ENCODE measurements at regions not wholly inside any gene's neighbourhood (a gene's known extent, or its start where the extent isn't known, plus 50 kb on each side); places are given as distances from the start of the nearest gene placed in this dataset.

DNA sequence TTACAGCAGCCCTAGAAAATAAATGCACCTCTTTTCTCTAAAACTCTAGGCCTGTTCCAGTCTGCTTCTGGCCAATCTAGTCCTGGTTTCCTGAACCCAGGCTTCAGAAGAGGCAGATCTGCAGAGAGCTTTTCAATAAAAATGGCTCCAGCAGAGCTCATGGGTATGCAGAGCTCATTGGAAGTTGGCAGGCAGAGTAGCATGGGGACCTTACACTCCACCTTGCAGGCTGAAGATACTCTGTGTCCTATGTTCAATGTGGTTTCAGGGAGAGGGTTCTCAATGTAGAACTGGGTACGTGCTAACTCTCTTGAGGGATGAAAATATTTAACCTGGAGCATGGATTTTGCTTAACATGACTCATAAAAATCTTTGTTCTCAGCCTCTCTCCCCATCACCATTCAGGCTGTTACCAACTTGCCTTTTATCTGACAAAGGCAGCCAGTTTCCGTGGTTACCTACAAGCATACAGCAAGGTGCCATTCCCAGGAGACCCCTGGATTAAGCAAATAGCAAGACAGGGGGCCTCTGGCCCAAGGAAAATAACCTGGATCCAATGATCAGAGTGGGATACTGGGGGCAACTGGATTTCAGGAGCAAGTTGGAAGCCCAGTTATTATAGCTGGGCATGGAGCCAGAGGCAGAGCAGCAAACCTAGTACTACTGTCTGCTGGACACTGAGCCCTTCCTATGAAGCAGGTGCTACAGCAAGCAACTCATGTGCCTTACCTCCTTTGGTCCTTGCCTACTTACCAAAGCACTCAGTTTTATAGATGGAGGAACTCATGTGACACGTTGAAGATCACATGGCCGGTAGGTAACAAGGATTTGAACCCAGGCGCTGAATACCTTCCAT, 98.2 kb upstream of the DHX40 start (continued):
- TF ChIP-seq ZNF251 (CRISPR knock-in tag; IDR thresholded peaks at IDR 0.05) (no peak), PCBP2 (optimal IDR thresholded peaks at IDR 0.05; ENCODE audit: low read depth, low read length, poor library complexity, severe bottlenecking) (no peak), SRY (CRISPR knock-in tag; IDR thresholded peaks at IDR 0.05) (no peak), ZNF558 (CRISPR knock-in tag; IDR thresholded peaks at IDR 0.05; ENCODE audit: borderline replicate concordance) (no peak), ZFP90 (CRISPR knock-in tag; IDR thresholded peaks at IDR 0.05; ENCODE audit: borderline replicate concordance) (no peak), NR2F6 (IDR thresholded peaks at IDR 0.05) (0 out of 2 replicates have a peak, but pooled peaks have one; percentile 4), NR2F6 (CRISPR knock-in tag; IDR thresholded peaks at IDR 0.05) (no peak), U2AF2 (IDR thresholded peaks at IDR 0.05; ENCODE audit: low read depth, low read length) (no peak), RAD21 (CRISPR knock-in tag; IDR thresholded peaks at IDR 0.05) (no peak), MEIS1 (CRISPR knock-in tag; IDR thresholded peaks at IDR 0.05; ENCODE audit: borderline replicate concordance) (no peak), ERF (CRISPR knock-in tag; IDR thresholded peaks at IDR 0.05) (peak; percentile 63), ZNF792 (CRISPR knock-in tag; IDR thresholded peaks at IDR 0.05) (0 out of 2 replicates have a peak, but pooled peaks have one; percentile 19), HMG20A (CRISPR knock-in tag; IDR thresholded peaks at IDR 0.05; ENCODE audit: borderline replicate concordance) (no peak), RBAK (CRISPR knock-in tag; IDR thresholded peaks at IDR 0.05) (0 out of 2 replicates have a peak, but pooled peaks have one; percentile 32), PTBP1 (IDR thresholded peaks at IDR 0.05; ENCODE audit: low read depth, low read length, poor library complexity, severe bottlenecking) (no peak), HNRNPH1 (optimal IDR thresholded peaks at IDR 0.05; ENCODE audit: low read depth, low read length) (no peak)
- TF ChIP-seq, protein P1, sequence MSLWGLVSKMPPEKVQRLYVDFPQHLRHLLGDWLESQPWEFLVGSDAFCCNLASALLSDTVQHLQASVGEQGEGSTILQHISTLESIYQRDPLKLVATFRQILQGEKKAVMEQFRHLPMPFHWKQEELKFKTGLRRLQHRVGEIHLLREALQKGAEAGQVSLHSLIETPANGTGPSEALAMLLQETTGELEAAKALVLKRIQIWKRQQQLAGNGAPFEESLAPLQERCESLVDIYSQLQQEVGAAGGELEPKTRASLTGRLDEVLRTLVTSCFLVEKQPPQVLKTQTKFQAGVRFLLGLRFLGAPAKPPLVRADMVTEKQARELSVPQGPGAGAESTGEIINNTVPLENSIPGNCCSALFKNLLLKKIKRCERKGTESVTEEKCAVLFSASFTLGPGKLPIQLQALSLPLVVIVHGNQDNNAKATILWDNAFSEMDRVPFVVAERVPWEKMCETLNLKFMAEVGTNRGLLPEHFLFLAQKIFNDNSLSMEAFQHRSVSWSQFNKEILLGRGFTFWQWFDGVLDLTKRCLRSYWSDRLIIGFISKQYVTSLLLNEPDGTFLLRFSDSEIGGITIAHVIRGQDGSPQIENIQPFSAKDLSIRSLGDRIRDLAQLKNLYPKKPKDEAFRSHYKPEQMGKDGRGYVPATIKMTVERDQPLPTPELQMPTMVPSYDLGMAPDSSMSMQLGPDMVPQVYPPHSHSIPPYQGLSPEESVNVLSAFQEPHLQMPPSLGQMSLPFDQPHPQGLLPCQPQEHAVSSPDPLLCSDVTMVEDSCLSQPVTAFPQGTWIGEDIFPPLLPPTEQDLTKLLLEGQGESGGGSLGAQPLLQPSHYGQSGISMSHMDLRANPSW (CRISPR knock-in tag; IDR thresholded peaks at IDR 0.05; ENCODE audit: borderline replicate concordance) = 0 out of 2 replicates have a peak, but pooled peaks have one; percentile 26
- TF ChIP-seq, protein P2, sequence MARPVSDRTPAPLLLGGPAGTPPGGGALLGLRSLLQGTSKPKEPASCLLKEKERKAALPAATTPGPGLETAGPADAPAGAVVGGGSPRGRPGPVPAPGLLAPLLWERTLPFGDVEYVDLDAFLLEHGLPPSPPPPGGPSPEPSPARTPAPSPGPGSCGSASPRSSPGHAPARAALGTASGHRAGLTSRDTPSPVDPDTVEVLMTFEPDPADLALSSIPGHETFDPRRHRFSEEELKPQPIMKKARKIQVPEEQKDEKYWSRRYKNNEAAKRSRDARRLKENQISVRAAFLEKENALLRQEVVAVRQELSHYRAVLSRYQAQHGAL (CRISPR knock-in tag; IDR thresholded peaks at IDR 0.05; ENCODE audit: not compliant biosample characterization) = no peak
- TF ChIP-seq, protein P3, sequence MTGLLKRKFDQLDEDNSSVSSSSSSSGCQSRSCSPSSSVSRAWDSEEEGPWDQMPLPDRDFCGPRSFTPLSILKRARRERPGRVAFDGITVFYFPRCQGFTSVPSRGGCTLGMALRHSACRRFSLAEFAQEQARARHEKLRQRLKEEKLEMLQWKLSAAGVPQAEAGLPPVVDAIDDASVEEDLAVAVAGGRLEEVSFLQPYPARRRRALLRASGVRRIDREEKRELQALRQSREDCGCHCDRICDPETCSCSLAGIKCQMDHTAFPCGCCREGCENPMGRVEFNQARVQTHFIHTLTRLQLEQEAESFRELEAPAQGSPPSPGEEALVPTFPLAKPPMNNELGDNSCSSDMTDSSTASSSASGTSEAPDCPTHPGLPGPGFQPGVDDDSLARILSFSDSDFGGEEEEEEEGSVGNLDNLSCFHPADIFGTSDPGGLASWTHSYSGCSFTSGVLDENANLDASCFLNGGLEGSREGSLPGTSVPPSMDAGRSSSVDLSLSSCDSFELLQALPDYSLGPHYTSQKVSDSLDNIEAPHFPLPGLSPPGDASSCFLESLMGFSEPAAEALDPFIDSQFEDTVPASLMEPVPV (CRISPR knock-in tag; IDR thresholded peaks at IDR 0.05) = no peak
- TF ChIP-seq, protein P4, sequence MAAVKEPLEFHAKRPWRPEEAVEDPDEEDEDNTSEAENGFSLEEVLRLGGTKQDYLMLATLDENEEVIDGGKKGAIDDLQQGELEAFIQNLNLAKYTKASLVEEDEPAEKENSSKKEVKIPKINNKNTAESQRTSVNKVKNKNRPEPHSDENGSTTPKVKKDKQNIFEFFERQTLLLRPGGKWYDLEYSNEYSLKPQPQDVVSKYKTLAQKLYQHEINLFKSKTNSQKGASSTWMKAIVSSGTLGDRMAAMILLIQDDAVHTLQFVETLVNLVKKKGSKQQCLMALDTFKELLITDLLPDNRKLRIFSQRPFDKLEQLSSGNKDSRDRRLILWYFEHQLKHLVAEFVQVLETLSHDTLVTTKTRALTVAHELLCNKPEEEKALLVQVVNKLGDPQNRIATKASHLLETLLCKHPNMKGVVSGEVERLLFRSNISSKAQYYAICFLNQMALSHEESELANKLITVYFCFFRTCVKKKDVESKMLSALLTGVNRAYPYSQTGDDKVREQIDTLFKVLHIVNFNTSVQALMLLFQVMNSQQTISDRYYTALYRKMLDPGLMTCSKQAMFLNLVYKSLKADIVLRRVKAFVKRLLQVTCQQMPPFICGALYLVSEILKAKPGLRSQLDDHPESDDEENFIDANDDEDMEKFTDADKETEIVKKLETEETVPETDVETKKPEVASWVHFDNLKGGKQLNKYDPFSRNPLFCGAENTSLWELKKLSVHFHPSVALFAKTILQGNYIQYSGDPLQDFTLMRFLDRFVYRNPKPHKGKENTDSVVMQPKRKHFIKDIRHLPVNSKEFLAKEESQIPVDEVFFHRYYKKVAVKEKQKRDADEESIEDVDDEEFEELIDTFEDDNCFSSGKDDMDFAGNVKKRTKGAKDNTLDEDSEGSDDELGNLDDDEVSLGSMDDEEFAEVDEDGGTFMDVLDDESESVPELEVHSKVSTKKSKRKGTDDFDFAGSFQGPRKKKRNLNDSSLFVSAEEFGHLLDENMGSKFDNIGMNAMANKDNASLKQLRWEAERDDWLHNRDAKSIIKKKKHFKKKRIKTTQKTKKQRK (IDR thresholded peaks at IDR 0.05; ENCODE audit: low read length) = no peak
- TF ChIP-seq, protein P5, sequence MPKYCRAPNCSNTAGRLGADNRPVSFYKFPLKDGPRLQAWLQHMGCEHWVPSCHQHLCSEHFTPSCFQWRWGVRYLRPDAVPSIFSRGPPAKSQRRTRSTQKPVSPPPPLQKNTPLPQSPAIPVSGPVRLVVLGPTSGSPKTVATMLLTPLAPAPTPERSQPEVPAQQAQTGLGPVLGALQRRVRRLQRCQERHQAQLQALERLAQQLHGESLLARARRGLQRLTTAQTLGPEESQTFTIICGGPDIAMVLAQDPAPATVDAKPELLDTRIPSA (CRISPR knock-in tag; IDR thresholded peaks at IDR 0.05; ENCODE audit: borderline replicate concordance) = no peak
